Tibial nerve (tissue), 4 donors: ENCODE measurements at regions not wholly inside any gene's neighbourhood (a gene's known extent, or its start where the extent isn't known, plus 50 kb on each side); places are given as distances from the start of the nearest gene placed in this dataset.

Experiments
- DNase-seq, 2 donors: peaks; one replicate each; pipeline ENCODE4 v3.0.0-alpha.2; 2019; ENCODE audit warnings: low spot score in 2 of 2
- H3K27ac ChIP-seq, 4 donors: fragments of 200-600 bp; sonication (generic) in 3 of 4; one replicate each; pipeline ENCODE4 v1.5.1; 2017 to 2019; ENCODE audit warnings: mild to moderate bottlenecking in 1 of 4
- H3K27me3 ChIP-seq, 2 donors: fragments of 200-600 bp; sonication (generic) in 1 of 2; one replicate each; pipeline versions ENCODE4 v1.5.1 to v1.6.0; 2017 to 2019
- H3K36me3 ChIP-seq, 3 donors: fragments of 200-600 bp; sonication (generic); one replicate each; pipeline ENCODE4 v1.5.1; 2018 to 2019
- H3K4me1 ChIP-seq, 4 donors: fragments of 200-600 bp; sonication (generic) in 3 of 4; one replicate each; pipeline ENCODE4 v1.5.1; 2017 to 2019
- H3K4me3 ChIP-seq, 4 donors: fragments of 200-600 bp; sonication (generic) in 3 of 4; one replicate each; pipeline ENCODE4 v1.5.1; 2017 to 2019; ENCODE audit warnings: mild to moderate bottlenecking in 1 of 4, moderate library complexity in 1 of 4
- H3K9me3 ChIP-seq, 4 donors: fragments of 200-600 bp; sonication (generic) in 3 of 4; one replicate each; pipeline ENCODE4 v1.5.1; 2017 to 2019
- EP300 ChIP-seq, 2 donors: sonication (generic); formaldehyde crosslinking; IDR thresholded peaks; one replicate each; pipeline ENCODE4 v1.6.1; 2017; ENCODE audit warnings: antibody characterized with exemption in 2 of 2, mild to moderate bottlenecking in 1 of 2
- POLR2A ChIP-seq, 2 donors: fragments of 450-650 bp; IDR thresholded peaks; one replicate each; pipeline ENCODE4 v1.6.1; 2017; ENCODE audit warnings: antibody characterized with exemption in 2 of 2, mild to moderate bottlenecking in 2 of 2, moderate library complexity in 2 of 2
- WGBS, 2 donors: methylation state at CpG; one replicate each; pipeline ENCODE4 v1.1.5; 2018; 5-methylcytosine and 5-hydroxymethylcytosine counted together
- TF ChIP-seq, protein P1 (sequence below), 5 experiments: fragments of 200-600 bp in 3 of 5; fragments of 450-650 bp in 2 of 5; sonication (generic) in 3 of 5; IDR thresholded peaks; one replicate each; pipeline ENCODE4 v1.5.1; 2016 to 2019; ENCODE audit warnings: antibody characterized with exemption in 5 of 5, mild to moderate bottlenecking in 3 of 5, moderate library complexity in 2 of 5

DNA sequence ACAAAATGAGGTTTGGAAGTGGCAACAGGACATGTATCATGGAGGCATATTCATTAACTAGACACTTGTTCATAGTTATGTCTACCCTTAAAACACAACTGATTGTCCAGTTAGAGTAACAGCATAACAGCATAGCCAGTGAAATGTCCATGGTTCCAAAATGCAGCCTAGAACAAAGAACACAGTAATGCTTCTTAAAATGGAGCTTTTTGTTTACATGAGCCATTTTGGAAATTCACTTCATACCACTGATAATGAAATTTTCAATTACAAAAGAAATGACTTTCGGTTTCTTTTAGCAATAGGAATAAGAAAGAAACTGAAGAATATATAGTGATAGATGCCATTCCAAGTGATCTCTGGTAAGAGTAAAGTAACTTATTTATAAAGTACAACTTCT lies 111.1 kb upstream of the DST start:
- Histone ChIP-seq H3K9me3 (no peaks in the 10 kb centered on the region), H3K27ac (peak overlapping the region; percentile 7 to 82 (median 40)), H3K36me3 (no peaks in the 10 kb centered on the region), H3K27me3 (no peaks in the 10 kb centered on the region), H3K4me3 (no peak overlapping the region), H3K4me1 (peaks cover 0 to 86% (median 23%) of the 10 kb centered on the region in 4 donors)
- DNase-seq, result no peak
- no peak for TF ChIP-seq POLR2A (IDR thresholded peaks at IDR 0.05)
- TF ChIP-seq, protein P1, sequence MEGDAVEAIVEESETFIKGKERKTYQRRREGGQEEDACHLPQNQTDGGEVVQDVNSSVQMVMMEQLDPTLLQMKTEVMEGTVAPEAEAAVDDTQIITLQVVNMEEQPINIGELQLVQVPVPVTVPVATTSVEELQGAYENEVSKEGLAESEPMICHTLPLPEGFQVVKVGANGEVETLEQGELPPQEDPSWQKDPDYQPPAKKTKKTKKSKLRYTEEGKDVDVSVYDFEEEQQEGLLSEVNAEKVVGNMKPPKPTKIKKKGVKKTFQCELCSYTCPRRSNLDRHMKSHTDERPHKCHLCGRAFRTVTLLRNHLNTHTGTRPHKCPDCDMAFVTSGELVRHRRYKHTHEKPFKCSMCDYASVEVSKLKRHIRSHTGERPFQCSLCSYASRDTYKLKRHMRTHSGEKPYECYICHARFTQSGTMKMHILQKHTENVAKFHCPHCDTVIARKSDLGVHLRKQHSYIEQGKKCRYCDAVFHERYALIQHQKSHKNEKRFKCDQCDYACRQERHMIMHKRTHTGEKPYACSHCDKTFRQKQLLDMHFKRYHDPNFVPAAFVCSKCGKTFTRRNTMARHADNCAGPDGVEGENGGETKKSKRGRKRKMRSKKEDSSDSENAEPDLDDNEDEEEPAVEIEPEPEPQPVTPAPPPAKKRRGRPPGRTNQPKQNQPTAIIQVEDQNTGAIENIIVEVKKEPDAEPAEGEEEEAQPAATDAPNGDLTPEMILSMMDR (IDR thresholded peaks at IDR 0.05), result no peak
- TF ChIP-seq EP300 (IDR thresholded peaks at IDR 0.05), result no peak
- WGBS, 2 donors, result 53 to 54% methylated on average over 1 of the region's 1 CpG

DNA sequence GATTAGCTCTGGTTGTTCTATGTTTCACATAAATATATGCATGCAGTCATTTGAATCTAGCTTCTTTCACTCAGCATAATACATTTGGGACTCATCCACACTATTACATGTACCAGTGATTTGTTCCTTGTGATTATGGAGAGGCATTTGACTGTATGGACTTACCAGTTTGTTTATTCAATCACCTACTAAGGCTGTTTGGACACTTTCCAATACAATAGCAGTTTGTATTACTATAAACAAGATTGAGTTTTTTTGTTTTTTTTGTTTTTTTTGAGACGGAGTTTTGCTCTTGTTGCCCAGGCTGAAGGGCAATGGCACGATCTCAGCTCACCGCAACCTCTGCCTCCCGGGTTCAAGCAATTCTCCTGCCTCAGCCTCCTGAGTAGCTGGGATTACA lies 109.8 kb upstream of the DST start:
- Histone ChIP-seq H3K4me1 (peaks cover 0 to 73% (median 18%) of the 10 kb centered on the region in 4 donors), H3K27ac (peak overlapping the region in 2 of 4 donors; percentile 39 to 82), H3K9me3 (no peaks in the 10 kb centered on the region), H3K36me3 (no peaks in the 10 kb centered on the region), H3K4me3 (no peak overlapping the region), H3K27me3 (no peaks in the 10 kb centered on the region)
- WGBS, 2 donors, result 74 to 77% methylated on average over 4 of the region's 4 CpGs
- TF ChIP-seq, protein P1 (IDR thresholded peaks at IDR 0.05), result no peak
- TF ChIP-seq EP300 (IDR thresholded peaks at IDR 0.05) (no peak), POLR2A (IDR thresholded peaks at IDR 0.05) (no peak)
- no peak for DNase-seq

DNA sequence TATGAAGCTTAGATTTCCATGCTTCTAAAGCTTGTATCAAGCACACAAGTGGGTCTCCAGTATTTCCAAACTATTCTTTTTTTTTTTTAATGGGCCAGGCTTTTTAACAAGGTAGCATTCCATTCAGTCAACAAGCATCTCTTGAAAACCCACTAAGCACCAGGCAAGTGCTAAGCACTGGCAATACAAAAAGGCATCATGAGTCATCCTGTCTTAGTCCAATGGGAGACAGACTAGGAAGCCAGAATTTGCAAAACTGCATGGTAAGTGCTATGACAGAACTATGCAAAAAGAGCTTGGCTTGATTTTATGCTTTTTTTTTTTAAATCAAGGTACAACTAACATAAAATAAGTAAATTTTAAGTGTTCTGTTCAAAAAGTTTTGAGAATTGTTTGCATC lies 109.3 kb upstream of the DST start:
- Histone ChIP-seq H3K4me3 (no peak overlapping the region), H3K4me1 (peaks cover 0 to 72% (median 15%) of the 10 kb centered on the region in 4 donors), H3K27me3 (no peaks in the 10 kb centered on the region), H3K27ac (peak overlapping the region in 1 of 4 donors; percentile 3), H3K36me3 (no peaks in the 10 kb centered on the region), H3K9me3 (no peaks in the 10 kb centered on the region)
- TF ChIP-seq EP300 (IDR thresholded peaks at IDR 0.05) (no peak), POLR2A (IDR thresholded peaks at IDR 0.05) (no peak)
- TF ChIP-seq, protein P1 (IDR thresholded peaks at IDR 0.05), result no peak
- no peak for DNase-seq

DNA sequence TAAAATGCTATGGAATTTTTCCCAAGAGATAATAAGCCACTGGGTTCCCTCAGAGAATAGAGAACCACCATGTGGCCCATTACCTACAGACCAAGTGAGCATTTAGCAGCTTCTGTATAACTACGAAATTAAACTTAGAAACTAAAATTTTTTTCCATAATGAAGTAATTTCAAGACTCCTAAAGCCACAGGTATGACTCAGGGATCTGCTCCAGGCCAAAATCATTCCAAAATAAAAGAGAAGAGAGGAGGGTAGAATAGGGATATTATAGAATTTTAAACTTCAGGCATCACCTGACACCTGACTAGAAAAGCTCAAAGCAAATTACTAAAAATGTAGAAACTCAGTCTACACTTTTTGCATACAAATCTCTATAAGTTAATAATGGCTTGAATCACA lies 108.9 kb upstream of the DST start:
- Histone ChIP-seq H3K27me3 (no peaks in the 10 kb centered on the region), H3K27ac (peak overlapping the region in 1 of 4 donors; percentile 3), H3K4me1 (peaks cover 0 to 72% (median 13%) of the 10 kb centered on the region in 4 donors), H3K4me3 (no peak overlapping the region), H3K36me3 (no peaks in the 10 kb centered on the region), H3K9me3 (no peaks in the 10 kb centered on the region)
- no peak for DNase-seq
- WGBS, 2 donors, result 55 to 75% methylated on average over 1 of the region's 1 CpG
- TF ChIP-seq, protein P1 (IDR thresholded peaks at IDR 0.05), result no peak
- TF ChIP-seq EP300 (IDR thresholded peaks at IDR 0.05) (no peak), POLR2A (IDR thresholded peaks at IDR 0.05) (no peak)

DNA sequence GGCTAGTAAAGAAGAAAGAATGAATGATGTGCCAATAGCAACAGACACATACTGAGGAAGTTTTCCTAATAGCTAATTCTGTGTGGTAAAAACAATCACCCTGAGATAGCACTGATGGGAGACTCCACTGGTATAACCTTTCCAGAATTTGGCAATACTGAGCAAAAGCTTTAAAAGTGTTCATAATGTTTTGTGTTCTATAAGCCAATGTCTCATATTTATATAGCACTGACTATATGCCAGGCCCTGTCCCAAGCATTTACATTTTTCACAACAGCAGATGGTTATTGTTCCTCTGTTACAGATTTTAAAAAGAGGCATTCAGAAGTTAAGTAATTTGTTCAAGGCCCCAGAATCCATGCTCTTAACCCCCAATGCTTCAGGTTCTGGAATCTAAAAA lies 108.0 kb upstream of the DST start:
- Histone ChIP-seq H3K4me1 (peaks cover 0 to 71% (median 12%) of the 10 kb centered on the region in 4 donors), H3K27ac (peak overlapping the region in 1 of 4 donors; percentile 51), H3K36me3 (no peaks in the 10 kb centered on the region), H3K4me3 (no peak overlapping the region), H3K9me3 (no peaks in the 10 kb centered on the region), H3K27me3 (no peaks in the 10 kb centered on the region)
- DNase-seq, result no peak
- TF ChIP-seq, protein P1 (IDR thresholded peaks at IDR 0.05), result no peak
- no peak for TF ChIP-seq POLR2A (IDR thresholded peaks at IDR 0.05)
- no peak for TF ChIP-seq EP300 (IDR thresholded peaks at IDR 0.05)
